Sigmoid colon (tissue), 4 donors: ENCODE measurements at regions not wholly inside any gene's neighbourhood (a gene's known extent, or its start where the extent isn't known, plus 50 kb on each side); places are given as distances from the start of the nearest gene placed in this dataset.

Experiments used
- CTCF ChIP-seq, 4 experiments: fragments of 450-650 bp in 3 of 4; fragments of 200-600 bp in 1 of 4; IDR thresholded peaks; one replicate each; pipeline ENCODE4 v1.5.1; 2016 to 2019; ENCODE audit warnings: antibody characterized with exemption in 4 of 4, mild to moderate bottlenecking in 3 of 4, moderate library complexity in 2 of 4
- EP300 ChIP-seq, 4 donors: sonication (generic); formaldehyde crosslinking; IDR thresholded peaks; one replicate each; pipeline ENCODE4 v1.6.1; 2017; ENCODE audit warnings: antibody characterized with exemption in 4 of 4
- POLR2A ChIP-seq, 2 donors: fragments of 450-650 bp; IDR thresholded peaks; one replicate each; pipeline ENCODE4 v1.6.1; 2016; ENCODE audit warnings: antibody characterized with exemption in 2 of 2, mild to moderate bottlenecking in 2 of 2, moderate library complexity in 2 of 2
- POLR2AphosphoS5 ChIP-seq, 4 donors: sonication (generic); formaldehyde crosslinking; IDR thresholded peaks; one replicate each; pipeline ENCODE4 v1.6.1; 2017; ENCODE audit warnings: antibody characterized with exemption in 4 of 4

- no peak for TF ChIP-seq CTCF (IDR thresholded peaks at IDR 0.05)
- no peak for TF ChIP-seq POLR2A (IDR thresholded peaks at IDR 0.05)
- TF ChIP-seq EP300 (IDR thresholded peaks at IDR 0.05): no peak
- no peak for TF ChIP-seq POLR2AphosphoS5 (IDR thresholded peaks at IDR 0.05)
Observed at GRCh38 chr6:21739241-21739640, 145.7 kb downstream of the SOX4 start.
